IMR-90 (cell line): ENCODE measurements at regions not wholly inside any gene's neighbourhood (a gene's known extent, or its start where the extent isn't known, plus 50 kb on each side); places are given as distances from the start of the nearest gene placed in this dataset.

ENCODE experiments used
- POLR2A ChIP-seq: IDR thresholded peaks from 2 replicates; pipeline ENCODE4 v1.6.1; 2012; ENCODE audit warnings: mild to moderate bottlenecking, low read depth, low read length
- RFX5 ChIP-seq: IDR thresholded peaks from 2 replicates; pipeline ENCODE4 v1.8.0; 2012; ENCODE audit warnings: low read depth, mild to moderate bottlenecking, low read length, moderate library complexity
- TF ChIP-seq, protein P1 (sequence below): conservative IDR thresholded peaks from 2 replicates; pipeline ENCODE4 v1.5.1; 2012; ENCODE audit warnings: mild to moderate bottlenecking, low read depth, low read length, improper control_type of control experiment

DNA sequence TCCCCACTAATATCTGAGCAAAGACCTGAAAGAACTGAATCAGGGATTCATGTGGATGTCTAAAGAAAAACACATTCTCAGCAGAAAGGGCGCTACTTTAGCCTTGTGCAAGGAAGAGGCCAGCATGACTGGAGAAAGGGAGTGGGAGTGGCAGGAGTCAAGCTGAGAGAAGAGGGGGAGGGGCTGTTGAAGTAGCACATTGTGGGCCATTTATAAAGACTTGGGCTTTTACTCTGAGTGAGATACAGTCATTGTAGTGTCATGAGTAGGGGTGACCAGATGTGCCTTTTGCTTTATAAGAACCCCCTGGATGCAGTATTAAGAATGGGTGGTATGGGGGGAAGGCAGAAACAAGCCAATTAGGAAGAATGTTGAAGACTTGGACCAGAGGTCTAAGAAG lies 452.8 kb downstream of the ENC1 start:
- TF ChIP-seq, protein P1, sequence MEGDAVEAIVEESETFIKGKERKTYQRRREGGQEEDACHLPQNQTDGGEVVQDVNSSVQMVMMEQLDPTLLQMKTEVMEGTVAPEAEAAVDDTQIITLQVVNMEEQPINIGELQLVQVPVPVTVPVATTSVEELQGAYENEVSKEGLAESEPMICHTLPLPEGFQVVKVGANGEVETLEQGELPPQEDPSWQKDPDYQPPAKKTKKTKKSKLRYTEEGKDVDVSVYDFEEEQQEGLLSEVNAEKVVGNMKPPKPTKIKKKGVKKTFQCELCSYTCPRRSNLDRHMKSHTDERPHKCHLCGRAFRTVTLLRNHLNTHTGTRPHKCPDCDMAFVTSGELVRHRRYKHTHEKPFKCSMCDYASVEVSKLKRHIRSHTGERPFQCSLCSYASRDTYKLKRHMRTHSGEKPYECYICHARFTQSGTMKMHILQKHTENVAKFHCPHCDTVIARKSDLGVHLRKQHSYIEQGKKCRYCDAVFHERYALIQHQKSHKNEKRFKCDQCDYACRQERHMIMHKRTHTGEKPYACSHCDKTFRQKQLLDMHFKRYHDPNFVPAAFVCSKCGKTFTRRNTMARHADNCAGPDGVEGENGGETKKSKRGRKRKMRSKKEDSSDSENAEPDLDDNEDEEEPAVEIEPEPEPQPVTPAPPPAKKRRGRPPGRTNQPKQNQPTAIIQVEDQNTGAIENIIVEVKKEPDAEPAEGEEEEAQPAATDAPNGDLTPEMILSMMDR = no peak
- TF ChIP-seq POLR2A (no peak), RFX5 (no peak)
